ENCODE measurements at regions not wholly inside any gene's neighbourhood (a gene's known extent, or its start where the extent isn't known, plus 50 kb on each side); places are given as distances from the start of the nearest gene placed in this dataset.

DNA sequence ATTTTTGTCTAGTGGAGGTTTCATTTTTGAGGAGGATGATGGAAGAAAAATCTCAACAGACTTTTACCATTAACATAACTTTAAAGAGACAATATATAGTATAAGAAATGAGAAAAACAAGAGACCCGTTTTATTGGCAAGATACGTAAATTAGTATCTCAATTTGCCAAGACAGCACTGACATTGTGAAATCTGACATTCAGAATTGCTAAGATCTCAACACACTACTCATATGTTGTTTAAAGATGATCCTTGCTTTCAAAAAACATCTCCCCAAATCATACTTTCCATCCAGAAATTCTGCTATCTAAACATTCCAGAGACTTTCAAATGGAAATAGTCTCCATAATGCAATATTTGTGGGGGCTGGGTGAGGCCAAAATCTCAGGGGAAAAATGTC is 220.9 kb upstream of the CEP162 start:
- Histone ChIP-seq H3K36me3 (no peaks in the 10 kb centered on the region), H3K4me1 (no peaks in the 10 kb centered on the region), H3K27ac (no peak overlapping the region), H3K9me3 (no peaks in the 10 kb centered on the region), H3K27me3 (no peaks in the 10 kb centered on the region), H3K4me3 (no peak overlapping the region)
- no peak for ATAC-seq
- TF ChIP-seq, protein P1, sequence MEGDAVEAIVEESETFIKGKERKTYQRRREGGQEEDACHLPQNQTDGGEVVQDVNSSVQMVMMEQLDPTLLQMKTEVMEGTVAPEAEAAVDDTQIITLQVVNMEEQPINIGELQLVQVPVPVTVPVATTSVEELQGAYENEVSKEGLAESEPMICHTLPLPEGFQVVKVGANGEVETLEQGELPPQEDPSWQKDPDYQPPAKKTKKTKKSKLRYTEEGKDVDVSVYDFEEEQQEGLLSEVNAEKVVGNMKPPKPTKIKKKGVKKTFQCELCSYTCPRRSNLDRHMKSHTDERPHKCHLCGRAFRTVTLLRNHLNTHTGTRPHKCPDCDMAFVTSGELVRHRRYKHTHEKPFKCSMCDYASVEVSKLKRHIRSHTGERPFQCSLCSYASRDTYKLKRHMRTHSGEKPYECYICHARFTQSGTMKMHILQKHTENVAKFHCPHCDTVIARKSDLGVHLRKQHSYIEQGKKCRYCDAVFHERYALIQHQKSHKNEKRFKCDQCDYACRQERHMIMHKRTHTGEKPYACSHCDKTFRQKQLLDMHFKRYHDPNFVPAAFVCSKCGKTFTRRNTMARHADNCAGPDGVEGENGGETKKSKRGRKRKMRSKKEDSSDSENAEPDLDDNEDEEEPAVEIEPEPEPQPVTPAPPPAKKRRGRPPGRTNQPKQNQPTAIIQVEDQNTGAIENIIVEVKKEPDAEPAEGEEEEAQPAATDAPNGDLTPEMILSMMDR (IDR thresholded peaks at IDR 0.05), result no peak
- TF ChIP-seq EP300 (IDR thresholded peaks at IDR 0.05), result no peak
- no peak for TF ChIP-seq POLR2A (IDR thresholded peaks at IDR 0.05)
- TF ChIP-seq POLR2AphosphoS5 (IDR thresholded peaks at IDR 0.05), result no peak
- 69 to 88% methylated on average over 2 of the region's 2 CpGs for WGBS, 2 donors (ENCODE audit: low coverage in 1 of 2)

DNA sequence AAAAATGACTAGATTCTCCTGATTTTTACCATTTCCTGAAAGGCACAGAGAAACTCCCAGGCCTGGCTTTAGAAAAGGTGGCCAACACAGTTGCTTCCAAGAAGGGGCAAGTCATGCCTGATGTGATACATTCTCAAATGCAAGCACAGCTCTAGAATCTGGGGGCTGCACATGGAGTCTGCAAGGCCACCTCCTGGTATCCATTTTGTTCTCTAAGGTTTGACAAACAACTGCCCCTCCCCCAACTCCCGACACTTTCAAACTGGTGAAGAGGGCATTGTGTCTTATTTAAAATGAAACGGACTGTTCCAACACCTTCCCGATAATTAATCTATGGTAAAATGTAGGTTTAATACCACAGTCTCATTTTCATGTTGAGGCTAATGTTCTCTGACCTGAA is 220.2 kb upstream of the CEP162 start:
- Histone ChIP-seq H3K27me3 (no peaks in the 10 kb centered on the region), H3K27ac (no peak overlapping the region), H3K9me3 (no peaks in the 10 kb centered on the region), H3K4me1 (no peaks in the 10 kb centered on the region), H3K36me3 (no peaks in the 10 kb centered on the region), H3K4me3 (no peak overlapping the region)
- 59 to 74% methylated on average over 3 of the region's 3 CpGs for WGBS, 2 donors (ENCODE audit: low coverage in 1 of 2)
- no peak for ATAC-seq
- TF ChIP-seq, protein P1 (IDR thresholded peaks at IDR 0.05), result no peak
- TF ChIP-seq POLR2AphosphoS5 (IDR thresholded peaks at IDR 0.05), result no peak
- TF ChIP-seq POLR2A (IDR thresholded peaks at IDR 0.05), result no peak
- no peak for TF ChIP-seq EP300 (IDR thresholded peaks at IDR 0.05)

DNA sequence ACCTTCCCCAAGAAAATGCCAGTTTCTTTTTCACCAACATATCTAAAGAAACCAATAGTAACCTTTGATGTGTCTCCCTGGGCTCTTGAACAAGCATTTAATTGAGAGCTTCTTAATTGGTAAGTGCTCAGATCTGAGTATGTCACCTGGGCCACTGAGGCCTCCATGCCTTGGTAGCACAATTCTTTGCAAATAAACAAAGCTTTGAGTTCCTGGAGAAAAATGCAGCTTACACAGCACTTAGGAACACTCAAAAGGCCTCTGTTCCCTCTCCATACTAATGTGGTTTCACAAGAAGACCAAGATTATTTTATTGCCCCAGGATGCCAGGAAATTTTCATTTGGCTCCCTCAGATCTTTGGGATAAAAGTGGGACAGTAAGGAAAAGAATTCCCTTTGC is 217.6 kb upstream of the CEP162 start:
- H3K4me3 ChIP-seq, result no peak overlapping the region
- no peaks in the 10 kb centered on the region for H3K36me3 ChIP-seq
- H3K4me1 ChIP-seq, result no peaks in the 10 kb centered on the region
- H3K27ac ChIP-seq, result no peak overlapping the region
- no peak for ATAC-seq
- H3K27me3 ChIP-seq, result no peaks in the 10 kb centered on the region
- TF ChIP-seq, protein P1 (IDR thresholded peaks at IDR 0.05), result no peak
- TF ChIP-seq EP300 (IDR thresholded peaks at IDR 0.05) (no peak), POLR2AphosphoS5 (IDR thresholded peaks at IDR 0.05) (no peak), POLR2A (IDR thresholded peaks at IDR 0.05) (no peak)
- no peaks in the 10 kb centered on the region for H3K9me3 ChIP-seq

DNA sequence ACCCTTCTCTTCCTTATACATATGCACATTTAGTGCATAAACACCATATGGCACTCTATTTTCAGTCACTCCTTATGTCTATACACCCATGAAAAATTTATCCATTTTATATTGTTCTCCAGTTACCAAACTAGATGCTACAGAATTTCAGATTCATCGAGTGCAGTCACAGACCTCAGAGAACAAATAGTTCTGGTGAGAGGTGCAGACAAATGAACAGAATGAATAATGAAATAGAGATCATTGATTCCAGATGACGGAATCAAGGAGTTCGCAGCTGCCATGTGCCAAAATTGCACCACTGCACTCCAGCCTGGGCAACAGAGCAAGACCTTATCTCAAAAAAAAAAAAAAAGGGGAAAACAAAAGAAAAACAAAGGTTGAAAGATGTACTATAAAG is 214.8 kb upstream of the CEP162 start:
- TF ChIP-seq EP300 (IDR thresholded peaks at IDR 0.05) (no peak), POLR2A (IDR thresholded peaks at IDR 0.05) (no peak), POLR2AphosphoS5 (IDR thresholded peaks at IDR 0.05) (no peak)
- TF ChIP-seq, protein P1 (IDR thresholded peaks at IDR 0.05), result no peak
- Histone ChIP-seq H3K4me3 (no peak overlapping the region), H3K27ac (no peak overlapping the region), H3K9me3 (no peaks in the 10 kb centered on the region), H3K4me1 (no peaks in the 10 kb centered on the region), H3K36me3 (no peaks in the 10 kb centered on the region), H3K27me3 (no peaks in the 10 kb centered on the region)
- 94 to 100% methylated on average over 2 to 3 of the region's 3 CpGs for WGBS, 2 donors (ENCODE audit: low coverage in 1 of 2)
- ATAC-seq, result no peak

DNA sequence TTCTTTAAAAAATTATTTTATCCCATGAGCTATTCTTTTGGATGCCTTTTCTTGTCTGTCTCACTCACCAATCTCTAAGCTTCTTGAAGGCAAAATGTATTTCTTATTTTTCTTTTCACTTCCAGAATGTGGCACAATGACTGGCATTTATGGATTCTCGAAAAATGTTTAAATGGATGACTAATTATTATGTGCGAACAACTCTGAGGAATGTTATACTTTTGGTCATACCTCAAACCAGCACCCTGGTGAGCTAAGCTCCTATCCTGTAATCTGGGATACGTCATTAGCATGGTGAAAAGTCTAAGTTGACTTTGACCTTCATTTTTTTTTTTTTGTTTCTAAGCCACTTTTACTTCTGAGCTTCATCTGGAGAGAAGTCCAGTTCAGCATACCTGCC is 214.0 kb upstream of the CEP162 start:
- Histone ChIP-seq H3K4me3 (no peak overlapping the region), H3K9me3 (no peaks in the 10 kb centered on the region), H3K27ac (no peak overlapping the region), H3K27me3 (no peaks in the 10 kb centered on the region), H3K4me1 (no peaks in the 10 kb centered on the region), H3K36me3 (no peaks in the 10 kb centered on the region)
- no peak for TF ChIP-seq EP300 (IDR thresholded peaks at IDR 0.05)
- 80 to 100% methylated on average over 3 of the region's 3 CpGs for WGBS, 2 donors (ENCODE audit: low coverage in 1 of 2)
- ATAC-seq, result no peak

DNA sequence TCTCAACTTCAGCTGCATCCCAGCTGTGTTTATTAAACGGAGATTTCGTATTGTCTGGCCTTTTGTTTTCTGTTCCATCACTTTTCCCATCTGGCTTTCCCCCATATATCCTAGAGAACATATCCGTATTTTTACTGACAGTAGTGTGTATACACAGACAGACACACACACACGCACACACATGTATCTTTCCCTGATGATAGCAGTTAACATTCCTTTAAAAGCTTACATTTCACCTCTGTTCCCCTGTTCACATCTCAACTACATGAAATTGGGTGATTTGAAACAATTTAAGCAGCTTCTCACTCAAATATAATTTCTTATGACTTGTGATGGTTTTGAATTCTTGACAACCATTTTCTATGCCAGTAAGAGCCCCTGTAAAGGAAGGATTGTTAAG is 207.1 kb upstream of the CEP162 start:
- no peak for TF ChIP-seq POLR2A (IDR thresholded peaks at IDR 0.05)
- TF ChIP-seq POLR2AphosphoS5 (IDR thresholded peaks at IDR 0.05), result no peak
- TF ChIP-seq, protein P1 (IDR thresholded peaks at IDR 0.05), result no peak
- no peak for TF ChIP-seq EP300 (IDR thresholded peaks at IDR 0.05)
- H3K36me3 ChIP-seq, result no peaks in the 10 kb centered on the region
- H3K4me3 ChIP-seq, result no peak overlapping the region
- H3K27ac ChIP-seq, result no peak overlapping the region
- 51 to 60% methylated on average over 4 of the region's 4 CpGs for WGBS, 2 donors (ENCODE audit: low coverage in 1 of 2)
- H3K27me3 ChIP-seq, result peaks cover 11% of the 10 kb centered on the region
- no peak for ATAC-seq
- H3K9me3 ChIP-seq, result no peaks in the 10 kb centered on the region
- no peaks in the 10 kb centered on the region for H3K4me1 ChIP-seq

All from gastroesophageal sphincter (tissue), 4 donors.